Nephron (organoid): ENCODE measurements at regions not wholly inside any gene's neighbourhood (a gene's known extent, or its start where the extent isn't known, plus 50 kb on each side); places are given as distances from the start of the nearest gene placed in this dataset.

ENCODE experiments used
- H3K27ac Mint-ChIP-seq, 3 experiments: 2 replicates each; pipeline ENCODE4 v1.8.0; 2020; ENCODE audit warnings: mixed read lengths in 3 of 3, mild to moderate bottlenecking in 2 of 3, moderate library complexity in 1 of 3
- H3K27me3 Mint-ChIP-seq: 2 replicates; pipeline ENCODE4 v1.8.0; 2021; ENCODE audit warnings: low read depth, mild to moderate bottlenecking, moderate library complexity, mixed read lengths
- H3K36me3 Mint-ChIP-seq: 2 replicates; pipeline ENCODE4 v1.8.0; 2020; ENCODE audit warnings: low read depth, mixed read lengths
- H3K4me1 Mint-ChIP-seq: 2 replicates; pipeline ENCODE4 v1.8.0; 2020; ENCODE audit warnings: mixed read lengths
- H3K4me3 Mint-ChIP-seq, 3 experiments: 2 replicates each; pipeline ENCODE4 v1.8.0; 2020; ENCODE audit warnings: mild to moderate bottlenecking in 3 of 3, mixed read lengths in 3 of 3, moderate library complexity in 2 of 3
- H3K9me3 Mint-ChIP-seq: 2 replicates; pipeline ENCODE4 v1.8.0; 2020; ENCODE audit warnings: mixed read lengths
- CTCF ChIP-seq, 3 experiments: fragments of 200-600 bp; sonication (generic); IDR thresholded peaks; one replicate each; pipeline ENCODE4 v1.5.0; 2021; ENCODE audit warnings: antibody characterized with exemption in 3 of 3; ENCODE audit not compliant: unreplicated experiment in 3 of 3

GRCh38 chr11:119895981-119896380 is 167.0 kb upstream of the NECTIN1 start:
- TF ChIP-seq CTCF (IDR thresholded peaks at IDR 0.05; ENCODE audit: unreplicated experiment in 3 of 3): no peak
- Mint-ChIP-seq H3K27me3 (peaks cover 39% of the 10 kb centered on the region), H3K9me3 (no peaks in the 10 kb centered on the region), H3K36me3 (no peaks in the 10 kb centered on the region), H3K4me1 (peaks cover 28% of the 10 kb centered on the region), H3K4me3 (no peak overlapping the region), H3K27ac (no peak overlapping the region)

- H3K9me3 Mint-ChIP-seq: no peaks in the 10 kb centered on the region
- no peak for TF ChIP-seq CTCF (IDR thresholded peaks at IDR 0.05; ENCODE audit: unreplicated experiment in 3 of 3)
- H3K27ac Mint-ChIP-seq: no peak overlapping the region
- peaks cover 32% of the 10 kb centered on the region for H3K4me1 Mint-ChIP-seq
- peaks cover 42% of the 10 kb centered on the region for H3K27me3 Mint-ChIP-seq
- H3K4me3 Mint-ChIP-seq: no peak overlapping the region
- no peaks in the 10 kb centered on the region for H3K36me3 Mint-ChIP-seq
Observed at GRCh38 chr11:119894916-119895315, 165.9 kb upstream of the NECTIN1 start.

- Mint-ChIP-seq H3K9me3 (no peaks in the 10 kb centered on the region), H3K27ac (no peak overlapping the region), H3K36me3 (no peaks in the 10 kb centered on the region), H3K4me3 (no peak overlapping the region), H3K27me3 (peaks cover 62% of the 10 kb centered on the region), H3K4me1 (peaks cover 35% of the 10 kb centered on the region)
- TF ChIP-seq CTCF (IDR thresholded peaks at IDR 0.05; ENCODE audit: unreplicated experiment in 3 of 3): no peak
Observed at GRCh38 chr11:119892311-119892808, 163.4 kb upstream of the NECTIN1 start.

DNA sequence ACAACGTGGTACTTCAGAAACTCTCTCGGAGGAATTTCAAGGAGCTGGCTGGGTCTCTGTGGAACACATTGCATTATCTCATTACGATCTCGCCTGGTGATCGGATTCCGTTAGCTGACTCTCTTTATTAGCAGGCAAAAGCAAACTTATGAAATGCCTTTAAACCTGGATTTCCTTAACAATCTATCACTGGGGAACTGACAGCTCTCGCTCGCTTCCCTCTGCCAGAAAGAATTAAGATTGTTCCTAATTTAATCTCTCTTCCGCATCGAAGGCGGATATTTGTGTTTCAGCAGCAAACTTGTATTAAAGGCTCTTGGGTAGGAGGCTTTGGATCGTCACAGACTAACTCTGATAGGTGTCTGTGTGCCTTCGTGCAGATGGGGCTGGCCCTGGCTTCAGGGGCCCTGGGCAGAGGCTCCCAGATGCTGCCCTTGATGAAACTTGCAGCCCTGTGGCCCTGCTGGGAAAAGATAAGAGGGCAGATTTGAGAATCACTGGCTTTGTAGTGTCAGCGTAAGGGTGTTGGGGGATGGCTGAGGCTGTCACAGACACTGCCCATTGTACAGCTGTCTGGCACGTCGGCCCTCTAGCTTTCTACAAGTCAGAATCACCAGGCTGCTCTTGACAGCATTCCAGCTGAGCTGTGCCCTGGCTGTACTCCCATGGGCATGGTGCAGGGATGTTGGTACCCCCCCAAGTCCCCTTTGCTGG is 162.2 kb upstream of the NECTIN1 start:
- Mint-ChIP-seq H3K36me3 (no peaks in the 10 kb centered on the region), H3K4me1 (peaks cover 25% of the 10 kb centered on the region), H3K9me3 (no peaks in the 10 kb centered on the region), H3K4me3 (no peak overlapping the region), H3K27me3 (peaks cover 61% of the 10 kb centered on the region), H3K27ac (no peak overlapping the region)
- TF ChIP-seq CTCF (IDR thresholded peaks at IDR 0.05; ENCODE audit: unreplicated experiment in 3 of 3): no peak

GRCh38 chr11:119890466-119890865 is 161.5 kb upstream of the NECTIN1 start:
- Mint-ChIP-seq H3K4me3 (no peak overlapping the region), H3K4me1 (peaks cover 25% of the 10 kb centered on the region), H3K27me3 (peaks cover 61% of the 10 kb centered on the region), H3K27ac (no peak overlapping the region), H3K36me3 (no peaks in the 10 kb centered on the region), H3K9me3 (no peaks in the 10 kb centered on the region)
- no peak for TF ChIP-seq CTCF (IDR thresholded peaks at IDR 0.05; ENCODE audit: unreplicated experiment in 3 of 3)

DNA sequence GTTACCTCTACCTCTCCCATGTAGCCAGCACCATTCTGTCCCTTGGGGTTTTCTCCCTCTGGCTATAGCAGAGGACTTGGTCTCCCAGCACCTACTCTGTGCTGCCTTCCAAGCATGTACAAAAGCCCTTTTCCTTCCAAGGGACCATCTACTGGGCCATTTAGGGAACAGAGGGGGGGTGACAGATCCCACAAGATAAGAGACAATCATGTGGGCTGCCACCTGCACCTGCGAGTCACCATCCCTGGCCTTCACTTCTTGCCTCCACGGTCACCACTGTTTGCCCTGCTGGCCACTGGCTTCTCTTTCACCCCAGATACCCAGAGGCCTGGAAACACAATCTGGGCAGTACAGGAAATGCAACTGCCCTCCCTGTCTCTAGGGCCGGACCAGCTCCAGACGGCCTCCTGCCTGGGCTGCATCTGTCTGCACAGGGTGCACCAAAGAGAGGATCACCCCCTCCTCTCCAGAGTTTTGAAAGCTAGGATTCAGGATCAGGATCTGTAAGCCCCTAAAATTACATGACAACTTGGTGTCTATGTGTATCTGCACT is 160.8 kb upstream of the NECTIN1 start:
- TF ChIP-seq CTCF (IDR thresholded peaks at IDR 0.05; ENCODE audit: unreplicated experiment in 3 of 3): no peak
- Mint-ChIP-seq H3K27me3 (peaks cover 63% of the 10 kb centered on the region), H3K4me3 (no peak overlapping the region), H3K36me3 (no peaks in the 10 kb centered on the region), H3K27ac (no peak overlapping the region), H3K9me3 (no peaks in the 10 kb centered on the region), H3K4me1 (peaks cover 25% of the 10 kb centered on the region)
